PC-9 (cell line): ENCODE measurements at regions not wholly inside any gene's neighbourhood (a gene's known extent, or its start where the extent isn't known, plus 50 kb on each side); places are given as distances from the start of the nearest gene placed in this dataset.

Experiments used
- BruUV-seq: library from RNA; stranded (reverse); fragments of 400-500 nt; replicated peaks from 2 replicates; lab custom pipeline; 2021; lab: Mats Ljungman, UMichigan
- CTCF ChIA-PET: fragments of 300-600 bp; sonication (Branson Sonifier 250); formaldehyde crosslinking; loops from one replicate; lab custom pipeline; 2022; ENCODE audit warnings: antibody characterized with exemption; lab: Charles Lee
- POLR2A ChIA-PET: fragments of 300-600 bp; sonication (Branson Sonifier 250); formaldehyde crosslinking; loops from one replicate; lab custom pipeline; 2022; ENCODE audit warnings: antibody characterized with exemption; ENCODE audit not compliant: unreplicated experiment; lab: Charles Lee
- DNase-seq, 2 experiments: peaks; one replicate each; pipeline versions ENCODE4 v3.0.0 to v3.0.0-alpha.2; 2015 to 2022; ENCODE audit warnings: mixed read lengths in 1 of 2
- H2AFZ ChIP-seq: fragments of 200-600 bp; sonication (generic); 2 replicates; pipeline ENCODE4 v1.8.1; 2017; ENCODE audit warnings: antibody characterized with exemption
- H3F3A ChIP-seq: fragments of 200-600 bp; sonication (generic); 2 replicates; pipeline ENCODE4 v1.8.1; 2017; ENCODE audit warnings: antibody characterized with exemption, mild to moderate bottlenecking, low read depth; ENCODE audit not compliant: insufficient read depth
- H3K27ac ChIP-seq: fragments of 200-600 bp; sonication (generic); 2 replicates; pipeline ENCODE4 v1.6.1; 2016; ENCODE audit warnings: mixed run types
- H3K27me3 ChIP-seq: fragments of 200-600 bp; sonication (generic); 2 replicates; pipeline ENCODE4 v1.6.1; 2016; ENCODE audit warnings: low read depth, mixed run types; ENCODE audit not compliant: insufficient read depth
- H3K36me3 ChIP-seq: fragments of 200-600 bp; sonication (generic); 2 replicates; pipeline ENCODE4 v1.6.1; 2016; ENCODE audit warnings: low read depth, mixed run types
- H3K4me1 ChIP-seq: fragments of 200-600 bp; sonication (generic); replicated peaks from 2 replicates; pipeline ENCODE4 v1.6.1; 2016; ENCODE audit warnings: mixed run types; ENCODE audit not compliant: insufficient read depth
- H3K4me2 ChIP-seq: fragments of 200-600 bp; sonication (generic); 2 replicates; pipeline ENCODE4 v1.6.1; 2017; ENCODE audit warnings: mixed run types
- H3K4me3 ChIP-seq: fragments of 200-600 bp; sonication (generic); 2 replicates; pipeline ENCODE4 v1.6.1; 2016; ENCODE audit warnings: mixed run types
- H3K79me2 ChIP-seq: fragments of 200-600 bp; sonication (generic); 2 replicates; pipeline ENCODE4 v1.6.1; 2017; ENCODE audit warnings: low read depth, mixed run types
- H3K9me2 ChIP-seq: fragments of 200-600 bp; sonication (generic); 2 replicates; pipeline ENCODE4 v1.8.1; 2017; ENCODE audit warnings: mild to moderate bottlenecking; ENCODE audit not compliant: insufficient read depth
- H3K9me3 ChIP-seq: fragments of 200-600 bp; sonication (generic); 2 replicates; pipeline ENCODE4 v1.8.1; 2016; ENCODE audit warnings: low read depth; ENCODE audit not compliant: insufficient read depth
- H4K20me1 ChIP-seq: fragments of 200-600 bp; sonication (generic); 2 replicates; pipeline ENCODE4 v1.8.1; 2017; ENCODE audit not compliant: insufficient read depth
- CTCF ChIP-seq: fragments of 200-600 bp; sonication (generic); conservative IDR thresholded peaks from 2 replicates; pipeline ENCODE4 v1.6.1; 2017; ENCODE audit warnings: mixed run types, antibody characterized with exemption, mild to moderate bottlenecking, moderate library complexity
- EZH2 ChIP-seq: fragments of 200-600 bp; sonication (generic); IDR thresholded peaks from 2 replicates; pipeline ENCODE4 v1.8.0; 2017; ENCODE audit warnings: antibody characterized with exemption, low read depth
- intact Hi-C: fragments of 100-400 bp; cut with micrococcal nuclease; formaldehyde crosslinking; loops from one replicate; pipeline ENCODE4 v1.10.0; 2022; ENCODE audit not compliant: unreplicated experiment

- Histone ChIP-seq H3F3A (no peaks in the 10 kb centered on the region), H3K4me2 (no peak overlapping the region), H3K36me3 (no peaks in the 10 kb centered on the region), H3K79me2 (no peaks in the 10 kb centered on the region), H3K9me2 (no peaks in the 10 kb centered on the region), H3K27ac (no peak overlapping the region), H3K4me1 (no peaks in the 10 kb centered on the region), H2AFZ (no peak overlapping the region), H3K4me3 (no peak overlapping the region), H3K27me3 (no peaks in the 10 kb centered on the region), H4K20me1 (no peaks in the 10 kb centered on the region), H3K9me3 (no peaks in the 10 kb centered on the region)
- ChIA-PET CTCF (no interaction called here), POLR2A (no interaction called here)
- DNase-seq = no peak
- no peak for TF ChIP-seq CTCF
- no peak for TF ChIP-seq EZH2
- BruUV-seq = no TSS peak
- intact Hi-C loops = no loop called here
Measured at GRCh38 chr3:30505866-30506520, 100.4 kb upstream of the TGFBR2 start.

GRCh38 chr3:30508339-30508738, 98.1 kb upstream of the TGFBR2 start:
- Histone ChIP-seq H3K9me2 (no peaks in the 10 kb centered on the region), H3K27ac (no peak overlapping the region), H3F3A (no peaks in the 10 kb centered on the region), H4K20me1 (no peaks in the 10 kb centered on the region), H3K27me3 (no peaks in the 10 kb centered on the region), H3K4me3 (no peak overlapping the region), H3K9me3 (no peaks in the 10 kb centered on the region), H2AFZ (no peak overlapping the region), H3K4me1 (no peaks in the 10 kb centered on the region), H3K4me2 (no peak overlapping the region), H3K79me2 (no peaks in the 10 kb centered on the region), H3K36me3 (no peaks in the 10 kb centered on the region)
- ChIA-PET CTCF (no interaction called here), POLR2A (no interaction called here)
- no peak for TF ChIP-seq CTCF
- no peak for TF ChIP-seq EZH2
- intact Hi-C loops = no loop called here
- no TSS peak for BruUV-seq
- DNase-seq = no peak

- Histone ChIP-seq H4K20me1 (no peaks in the 10 kb centered on the region), H3K4me3 (no peak overlapping the region), H3K4me2 (no peak overlapping the region), H3K27me3 (no peaks in the 10 kb centered on the region), H3K9me3 (no peaks in the 10 kb centered on the region), H3K79me2 (no peaks in the 10 kb centered on the region), H3K4me1 (no peaks in the 10 kb centered on the region), H3K27ac (no peak overlapping the region), H2AFZ (no peak overlapping the region), H3F3A (no peaks in the 10 kb centered on the region), H3K9me2 (no peaks in the 10 kb centered on the region), H3K36me3 (no peaks in the 10 kb centered on the region)
- no peak for TF ChIP-seq EZH2
- no peak for TF ChIP-seq CTCF
- no TSS peak for BruUV-seq
- intact Hi-C loops = no loop called here
- ChIA-PET POLR2A (interaction anchor here (0.6 kb wide), 1 partner anchor 96 kb away, joined by 3 read pairs; the partner anchor contains the start of gene TGFBR2), CTCF (no interaction called here)
- DNase-seq = no peak
Measured at GRCh38 chr3:30510596-30510995, 95.8 kb upstream of the TGFBR2 start.
